Osteocyte (in vitro differentiated cells): ENCODE measurements at regions not wholly inside any gene's neighbourhood (a gene's known extent, or its start where the extent isn't known, plus 50 kb on each side); places are given as distances from the start of the nearest gene placed in this dataset.

Source experiments
- DNase-seq: peaks from one replicate; pipeline ENCODE4 v3.0.0; 2021; ENCODE audit warnings: mixed read lengths; ENCODE audit not compliant: unreplicated experiment; ENCODE audit errors: extremely low spot score
- H3K27ac Mint-ChIP-seq: one replicate; pipeline ENCODE4 v1.8.0; 2021; ENCODE audit warnings: mild to moderate bottlenecking, mixed read lengths; ENCODE audit not compliant: unreplicated experiment
- H3K27me3 Mint-ChIP-seq: one replicate; pipeline ENCODE4 v1.8.0; 2021; ENCODE audit warnings: mixed read lengths; ENCODE audit not compliant: unreplicated experiment
- H3K36me3 Mint-ChIP-seq: one replicate; pipeline ENCODE4 v1.8.0; 2021; ENCODE audit warnings: mixed read lengths; ENCODE audit not compliant: unreplicated experiment
- H3K4me1 Mint-ChIP-seq: one replicate; pipeline ENCODE4 v1.8.0; 2021; ENCODE audit warnings: mixed read lengths; ENCODE audit not compliant: unreplicated experiment
- H3K4me3 Mint-ChIP-seq: one replicate; pipeline ENCODE4 v1.8.0; 2021; ENCODE audit warnings: mild to moderate bottlenecking, moderate library complexity, mixed read lengths; ENCODE audit not compliant: unreplicated experiment
- H3K9me3 Mint-ChIP-seq: one replicate; pipeline ENCODE4 v1.8.0; 2021; ENCODE audit warnings: mixed read lengths; ENCODE audit not compliant: unreplicated experiment
- CTCF ChIP-seq: fragments of 200-600 bp; sonication (generic); IDR thresholded peaks from 2 replicates; pipeline ENCODE4 v1.5.0; 2021; ENCODE audit warnings: antibody characterized with exemption, mild to moderate bottlenecking, moderate library complexity

GRCh38 chr14:55874785-55875184 lies 243.4 kb upstream of the PELI2 start:
- no peaks in the 10 kb centered on the region for H3K9me3 Mint-ChIP-seq
- peaks cover 23% of the 10 kb centered on the region for H3K27me3 Mint-ChIP-seq
- H3K36me3 Mint-ChIP-seq = no peaks in the 10 kb centered on the region
- DNase-seq = no peak
- TF ChIP-seq CTCF = no peak
- no peak overlapping the region for H3K4me3 Mint-ChIP-seq
- H3K27ac Mint-ChIP-seq = no peak overlapping the region
- H3K4me1 Mint-ChIP-seq = no peaks in the 10 kb centered on the region

GRCh38 chr14:55877942-55878341 lies 240.3 kb upstream of the PELI2 start:
- H3K9me3 Mint-ChIP-seq = no peaks in the 10 kb centered on the region
- H3K4me3 Mint-ChIP-seq = no peak overlapping the region
- no peak for DNase-seq
- TF ChIP-seq CTCF = no peak
- H3K36me3 Mint-ChIP-seq = no peaks in the 10 kb centered on the region
- H3K27ac Mint-ChIP-seq = no peak overlapping the region
- H3K27me3 Mint-ChIP-seq = peaks cover 31% of the 10 kb centered on the region
- H3K4me1 Mint-ChIP-seq = no peaks in the 10 kb centered on the region

- Mint-ChIP-seq H3K27ac (no peak overlapping the region), H3K36me3 (no peaks in the 10 kb centered on the region), H3K4me1 (no peaks in the 10 kb centered on the region), H3K27me3 (peaks cover 34% of the 10 kb centered on the region), H3K4me3 (no peak overlapping the region), H3K9me3 (no peaks in the 10 kb centered on the region)
- no peak for DNase-seq
- no peak for TF ChIP-seq CTCF
Observed at GRCh38 chr14:55881577-55882241, 236.5 kb upstream of the PELI2 start.

GRCh38 chr14:55884819-55885218 lies 233.4 kb upstream of the PELI2 start:
- no peaks in the 10 kb centered on the region for H3K4me1 Mint-ChIP-seq
- no peak overlapping the region for H3K4me3 Mint-ChIP-seq
- DNase-seq = no peak
- no peak overlapping the region for H3K27ac Mint-ChIP-seq
- H3K27me3 Mint-ChIP-seq = peaks cover 23% of the 10 kb centered on the region
- no peaks in the 10 kb centered on the region for H3K9me3 Mint-ChIP-seq
- no peak for TF ChIP-seq CTCF
- H3K36me3 Mint-ChIP-seq = no peaks in the 10 kb centered on the region

GRCh38 chr14:55889124-55889523 lies 229.1 kb upstream of the PELI2 start:
- Mint-ChIP-seq H3K36me3 (no peaks in the 10 kb centered on the region), H3K27me3 (peaks cover 30% of the 10 kb centered on the region), H3K4me3 (no peak overlapping the region), H3K27ac (no peak overlapping the region), H3K9me3 (no peaks in the 10 kb centered on the region), H3K4me1 (no peaks in the 10 kb centered on the region)
- TF ChIP-seq CTCF = no peak
- DNase-seq = no peak
